Tibial nerve (tissue), 4 donors: ENCODE measurements at regions not wholly inside any gene's neighbourhood (a gene's known extent, or its start where the extent isn't known, plus 50 kb on each side); places are given as distances from the start of the nearest gene placed in this dataset.

ENCODE experiments used
- DNase-seq, 2 donors: peaks; one replicate each; pipeline ENCODE4 v3.0.0-alpha.2; 2019; ENCODE audit warnings: low spot score in 2 of 2
- H3K27ac ChIP-seq, 4 donors: fragments of 200-600 bp; sonication (generic) in 3 of 4; one replicate each; pipeline ENCODE4 v1.5.1; 2017 to 2019; ENCODE audit warnings: mild to moderate bottlenecking in 1 of 4
- H3K27me3 ChIP-seq, 2 donors: fragments of 200-600 bp; sonication (generic) in 1 of 2; one replicate each; pipeline versions ENCODE4 v1.5.1 to v1.6.0; 2017 to 2019
- H3K36me3 ChIP-seq, 3 donors: fragments of 200-600 bp; sonication (generic); one replicate each; pipeline ENCODE4 v1.5.1; 2018 to 2019
- H3K4me1 ChIP-seq, 4 donors: fragments of 200-600 bp; sonication (generic) in 3 of 4; one replicate each; pipeline ENCODE4 v1.5.1; 2017 to 2019
- H3K4me3 ChIP-seq, 4 donors: fragments of 200-600 bp; sonication (generic) in 3 of 4; one replicate each; pipeline ENCODE4 v1.5.1; 2017 to 2019; ENCODE audit warnings: mild to moderate bottlenecking in 1 of 4, moderate library complexity in 1 of 4
- H3K9me3 ChIP-seq, 4 donors: fragments of 200-600 bp; sonication (generic) in 3 of 4; one replicate each; pipeline ENCODE4 v1.5.1; 2017 to 2019
- EP300 ChIP-seq, 2 donors: sonication (generic); formaldehyde crosslinking; IDR thresholded peaks; one replicate each; pipeline ENCODE4 v1.6.1; 2017; ENCODE audit warnings: antibody characterized with exemption in 2 of 2, mild to moderate bottlenecking in 1 of 2
- POLR2A ChIP-seq, 2 donors: fragments of 450-650 bp; IDR thresholded peaks; one replicate each; pipeline ENCODE4 v1.6.1; 2017; ENCODE audit warnings: antibody characterized with exemption in 2 of 2, mild to moderate bottlenecking in 2 of 2, moderate library complexity in 2 of 2
- WGBS, 2 donors: methylation state at CpG; one replicate each; pipeline ENCODE4 v1.1.5; 2018; 5-methylcytosine and 5-hydroxymethylcytosine counted together
- TF ChIP-seq, protein P1 (sequence below), 5 experiments: fragments of 200-600 bp in 3 of 5; fragments of 450-650 bp in 2 of 5; sonication (generic) in 3 of 5; IDR thresholded peaks; one replicate each; pipeline ENCODE4 v1.5.1; 2016 to 2019; ENCODE audit warnings: antibody characterized with exemption in 5 of 5, mild to moderate bottlenecking in 3 of 5, moderate library complexity in 2 of 5

DNA sequence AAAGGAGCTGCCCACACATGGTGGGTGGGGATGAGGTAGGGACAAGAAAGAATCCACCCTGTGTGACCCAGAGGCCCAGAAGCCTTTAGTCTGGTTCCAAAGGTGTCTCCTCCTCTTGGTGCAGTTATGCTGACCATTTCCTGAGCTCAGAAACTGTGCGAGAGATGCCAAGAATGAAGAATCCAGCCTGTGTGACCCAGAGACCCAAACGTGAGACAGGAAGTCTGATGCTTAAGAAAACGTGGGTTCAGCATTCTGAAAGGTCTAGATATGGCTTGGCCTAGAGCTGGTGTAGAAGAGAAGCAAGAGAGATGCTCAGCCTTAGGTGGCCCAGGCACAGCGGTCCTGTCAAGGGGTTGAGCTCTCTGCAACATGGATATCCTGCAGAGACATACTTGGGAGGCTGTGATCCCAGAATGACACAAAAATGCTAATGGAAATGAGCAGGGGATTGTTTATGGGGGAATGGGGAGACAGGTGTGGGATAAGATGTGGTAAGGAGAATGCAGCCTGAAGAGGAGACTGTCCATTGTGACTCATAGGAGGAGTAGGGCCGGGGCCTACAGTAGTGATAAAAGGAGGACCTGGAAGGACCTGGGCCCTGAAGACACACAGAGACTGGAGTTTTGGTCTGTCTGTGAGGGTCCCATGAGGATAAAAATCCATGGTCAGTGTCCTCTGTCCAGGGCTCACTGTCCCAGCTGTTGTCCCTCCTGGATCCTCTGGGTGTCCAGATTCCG is 79.0 kb downstream of the ZNF280B start:
- 52 to 61% methylated on average over 6 of the region's 6 CpGs for WGBS, 2 donors
- Histone ChIP-seq H3K27me3 (peaks cover 0 to 16% of the 10 kb centered on the region in 2 donors), H3K4me1 (no peaks in the 10 kb centered on the region), H3K4me3 (no peak overlapping the region), H3K36me3 (no peaks in the 10 kb centered on the region), H3K27ac (no peak overlapping the region), H3K9me3 (no peaks in the 10 kb centered on the region)
- no peak for DNase-seq
- TF ChIP-seq, protein P1, sequence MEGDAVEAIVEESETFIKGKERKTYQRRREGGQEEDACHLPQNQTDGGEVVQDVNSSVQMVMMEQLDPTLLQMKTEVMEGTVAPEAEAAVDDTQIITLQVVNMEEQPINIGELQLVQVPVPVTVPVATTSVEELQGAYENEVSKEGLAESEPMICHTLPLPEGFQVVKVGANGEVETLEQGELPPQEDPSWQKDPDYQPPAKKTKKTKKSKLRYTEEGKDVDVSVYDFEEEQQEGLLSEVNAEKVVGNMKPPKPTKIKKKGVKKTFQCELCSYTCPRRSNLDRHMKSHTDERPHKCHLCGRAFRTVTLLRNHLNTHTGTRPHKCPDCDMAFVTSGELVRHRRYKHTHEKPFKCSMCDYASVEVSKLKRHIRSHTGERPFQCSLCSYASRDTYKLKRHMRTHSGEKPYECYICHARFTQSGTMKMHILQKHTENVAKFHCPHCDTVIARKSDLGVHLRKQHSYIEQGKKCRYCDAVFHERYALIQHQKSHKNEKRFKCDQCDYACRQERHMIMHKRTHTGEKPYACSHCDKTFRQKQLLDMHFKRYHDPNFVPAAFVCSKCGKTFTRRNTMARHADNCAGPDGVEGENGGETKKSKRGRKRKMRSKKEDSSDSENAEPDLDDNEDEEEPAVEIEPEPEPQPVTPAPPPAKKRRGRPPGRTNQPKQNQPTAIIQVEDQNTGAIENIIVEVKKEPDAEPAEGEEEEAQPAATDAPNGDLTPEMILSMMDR (IDR thresholded peaks at IDR 0.05): no peak
- TF ChIP-seq POLR2A (IDR thresholded peaks at IDR 0.05) (no peak), EP300 (IDR thresholded peaks at IDR 0.05) (no peak)

DNA sequence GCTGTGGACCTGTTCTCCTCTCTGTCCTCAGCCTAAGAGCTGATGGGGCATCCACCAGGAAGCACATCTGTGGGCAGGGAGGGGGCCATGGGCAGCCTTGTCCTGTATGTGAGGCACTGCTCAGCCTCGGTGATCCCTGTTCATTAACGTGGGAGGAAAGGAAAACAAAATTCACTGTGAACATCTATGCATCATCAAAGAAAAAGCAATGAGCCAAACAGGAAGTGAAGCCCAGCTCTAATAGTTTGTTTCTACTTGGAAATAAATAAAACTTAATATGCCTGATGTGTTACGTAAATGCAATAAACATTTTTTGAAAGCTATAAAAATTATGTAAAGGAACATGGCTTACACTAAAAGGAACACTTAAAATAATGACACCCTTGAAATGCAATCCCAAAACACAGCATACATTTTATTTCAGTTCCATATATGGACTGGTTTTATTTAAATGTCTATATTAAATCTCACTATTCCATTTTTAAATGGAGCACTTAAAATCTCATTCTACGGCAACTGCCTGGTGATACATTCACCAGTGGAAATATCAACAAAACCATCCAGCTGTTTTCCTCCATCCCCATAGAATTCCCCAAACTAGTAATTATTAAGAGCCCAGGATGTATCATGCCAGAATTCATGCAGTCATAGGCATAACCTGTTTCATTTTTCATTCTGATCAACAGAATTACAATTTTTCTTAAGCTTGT is 78.3 kb downstream of the ZNF280B start:
- TF ChIP-seq, protein P1 (IDR thresholded peaks at IDR 0.05): no peak
- TF ChIP-seq EP300 (IDR thresholded peaks at IDR 0.05) (no peak), POLR2A (IDR thresholded peaks at IDR 0.05) (no peak)
- peaks cover 0 to 14% of the 10 kb centered on the region in 2 donors for H3K27me3 ChIP-seq
- H3K9me3 ChIP-seq: no peaks in the 10 kb centered on the region
- H3K4me1 ChIP-seq: no peaks in the 10 kb centered on the region
- no peak for DNase-seq
- H3K27ac ChIP-seq: no peak overlapping the region
- WGBS, 2 donors: 43 to 52% methylated on average over 4 of the region's 4 CpGs
- no peak overlapping the region for H3K4me3 ChIP-seq
- no peaks in the 10 kb centered on the region for H3K36me3 ChIP-seq

DNA sequence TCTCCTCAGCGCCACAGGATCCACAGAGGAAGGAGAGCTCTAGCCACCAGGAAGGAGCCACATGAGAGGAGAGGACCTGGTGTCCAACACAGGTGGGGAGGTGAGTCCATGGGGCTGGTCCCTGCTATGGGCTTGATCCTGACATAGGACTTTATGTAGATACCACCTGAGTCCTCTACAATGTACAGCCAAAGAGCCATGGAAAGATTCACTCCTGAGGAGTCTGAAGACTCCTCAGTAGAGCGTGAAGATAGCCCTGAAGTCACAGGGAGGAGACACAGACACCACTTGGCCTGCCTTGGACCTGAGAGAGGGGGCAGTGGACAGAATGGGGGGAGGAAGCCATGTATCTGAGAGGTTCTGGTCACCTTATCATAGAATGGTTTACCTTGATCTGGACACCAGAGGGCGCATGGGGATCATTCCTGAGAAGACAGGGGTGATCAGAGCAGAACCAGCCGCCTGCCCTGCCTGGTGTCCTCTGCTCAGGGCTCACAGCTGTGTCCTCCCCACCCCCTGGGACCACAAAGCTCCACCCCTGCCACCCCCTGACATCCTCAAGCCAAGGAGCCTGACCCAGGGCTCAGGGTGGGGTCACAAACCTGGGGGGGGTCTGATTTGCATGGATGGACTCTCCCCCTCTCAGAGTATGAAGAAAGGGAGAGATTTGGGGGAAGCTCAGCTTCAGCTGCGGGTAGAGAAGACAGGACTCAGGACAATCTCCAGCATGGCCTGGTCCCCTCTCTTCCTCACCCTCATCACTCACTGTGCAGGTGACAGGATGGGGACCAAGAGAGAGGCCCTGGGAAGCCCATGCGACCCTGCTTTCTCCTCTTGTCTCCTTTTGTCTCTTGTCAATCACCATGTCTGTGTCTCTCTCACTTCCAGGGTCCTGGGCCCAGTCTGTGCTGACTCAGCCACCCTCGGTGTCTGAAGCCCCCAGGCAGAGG is 77.0 kb downstream of the ZNF280B start:
- Histone ChIP-seq H3K27me3 (peaks cover 0 to 6% of the 10 kb centered on the region in 2 donors), H3K4me1 (no peaks in the 10 kb centered on the region), H3K36me3 (no peaks in the 10 kb centered on the region), H3K9me3 (no peaks in the 10 kb centered on the region), H3K4me3 (no peak overlapping the region), H3K27ac (no peak overlapping the region)
- DNase-seq: peak; percentile 36 to 70
- WGBS, 2 donors: 49 to 51% methylated on average over 7 of the region's 7 CpGs
- TF ChIP-seq EP300 (IDR thresholded peaks at IDR 0.05) (no peak), POLR2A (IDR thresholded peaks at IDR 0.05) (no peak)
- TF ChIP-seq, protein P1 (IDR thresholded peaks at IDR 0.05): peak; percentile 37 to 56 (median 50)

DNA sequence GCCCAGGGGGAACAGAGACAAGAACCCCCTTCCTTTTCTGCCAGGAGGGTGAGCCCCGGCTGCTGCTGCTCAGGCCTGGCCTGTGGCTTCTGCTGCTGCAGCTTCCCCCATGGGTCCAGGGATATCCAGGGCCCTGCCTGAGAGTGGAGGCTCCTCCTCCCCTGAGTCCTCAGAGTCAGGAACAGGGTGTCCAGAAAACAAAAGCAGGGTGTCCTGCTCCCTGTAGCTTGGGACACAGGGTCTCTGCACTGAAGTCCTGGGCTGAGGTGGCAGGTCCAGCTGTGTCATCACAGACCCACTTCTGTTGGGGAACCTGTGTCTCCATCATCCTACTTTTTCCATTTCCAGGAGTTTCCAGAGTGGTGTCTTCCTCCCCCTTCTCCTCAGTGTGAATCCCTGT is 76.1 kb downstream of the ZNF280B start:
- H3K27ac ChIP-seq: no peak overlapping the region
- H3K4me3 ChIP-seq: no peak overlapping the region
- no peaks in the 10 kb centered on the region for H3K4me1 ChIP-seq
- H3K36me3 ChIP-seq: no peaks in the 10 kb centered on the region
- DNase-seq: no peak
- WGBS, 2 donors: 67 to 75% methylated on average over 1 of the region's 1 CpG
- H3K9me3 ChIP-seq: no peaks in the 10 kb centered on the region
- peaks cover 0 to 6% of the 10 kb centered on the region in 2 donors for H3K27me3 ChIP-seq
- TF ChIP-seq EP300 (IDR thresholded peaks at IDR 0.05) (no peak), POLR2A (IDR thresholded peaks at IDR 0.05) (no peak)
- TF ChIP-seq, protein P1 (IDR thresholded peaks at IDR 0.05): no peak
